Epidermal melanocyte (primary cell): ENCODE measurements at regions not wholly inside any gene's neighbourhood (a gene's known extent, or its start where the extent isn't known, plus 50 kb on each side); places are given as distances from the start of the nearest gene placed in this dataset.

Source experiments
- DNase-seq: peaks from one replicate; pipeline ENCODE4 v3.0.0; 2011; ENCODE audit warnings: low spot score; ENCODE audit not compliant: insufficient read length

DNA sequence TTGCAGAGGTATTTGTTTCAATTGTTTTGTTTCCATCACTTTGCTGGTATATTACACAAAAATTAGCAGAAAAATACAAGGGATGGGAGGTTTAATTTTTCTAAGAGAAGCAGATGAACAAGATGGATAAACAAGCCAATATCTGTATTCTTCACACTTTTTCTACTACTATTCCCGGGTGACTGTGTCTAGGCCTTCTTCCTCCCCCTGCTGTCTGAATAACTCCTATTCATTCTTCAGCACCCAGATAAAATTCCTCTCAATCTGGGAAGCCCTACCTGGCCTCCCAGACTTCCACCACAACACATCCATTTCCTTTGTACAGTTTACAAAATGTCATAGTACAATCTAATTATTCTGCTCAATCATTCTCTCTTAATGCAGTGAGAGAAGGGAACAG, 666.6 kb upstream of the TENM4 start:
- DNase-seq: no peak

DNA sequence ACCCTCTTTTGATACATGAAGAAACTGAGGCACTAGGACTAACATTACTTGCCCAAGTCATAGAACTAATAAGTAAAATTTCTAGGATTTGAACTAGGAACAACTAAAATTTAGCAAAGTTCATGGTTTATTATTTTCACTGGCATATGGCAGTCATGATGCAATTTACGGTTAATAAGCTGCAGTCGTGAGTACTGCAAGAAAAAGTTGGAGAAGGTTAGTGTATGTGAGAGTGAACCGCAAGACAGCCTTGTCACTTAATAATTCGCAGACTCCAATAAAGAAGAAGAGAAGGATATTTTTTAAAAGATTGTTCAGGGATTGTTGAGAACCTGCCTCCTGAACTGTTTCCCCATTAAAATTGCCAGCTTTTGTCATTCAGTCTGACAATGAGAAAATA, 663.4 kb upstream of the TENM4 start:
- no peak for DNase-seq

DNA sequence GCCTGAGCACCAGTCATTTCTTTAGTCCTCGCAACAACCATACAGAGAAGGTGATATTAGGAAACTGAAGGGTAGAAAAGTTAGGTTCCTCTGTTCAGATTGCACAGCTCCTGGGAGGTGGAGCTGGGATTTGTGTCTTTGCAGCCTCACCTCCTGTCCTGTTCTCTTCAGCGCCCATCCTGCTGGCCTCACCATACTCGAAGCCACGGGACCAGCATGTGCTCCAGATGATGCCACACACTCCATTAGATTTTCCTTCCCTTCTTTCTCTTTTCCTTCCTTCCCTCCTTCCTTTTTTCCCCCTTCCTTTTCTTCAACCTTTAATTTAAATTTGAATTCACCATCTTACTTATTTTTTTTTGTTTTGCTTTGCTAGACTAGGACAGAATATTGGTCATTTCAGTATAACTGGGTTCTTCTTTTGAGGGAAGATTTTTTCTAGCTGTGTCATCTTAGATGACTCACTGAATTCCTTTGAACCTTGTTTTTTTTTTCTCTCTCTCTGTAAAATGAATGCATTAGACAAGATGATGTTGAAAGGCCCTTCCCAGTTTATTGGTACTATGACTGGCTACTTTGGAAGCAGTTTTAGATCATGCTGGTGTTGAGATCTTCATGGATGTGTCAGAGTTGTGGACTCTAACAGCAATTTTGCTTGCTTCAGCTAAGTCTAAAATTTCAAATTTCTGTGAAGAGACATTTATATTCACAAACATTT, 662.5 kb upstream of the TENM4 start:
- DNase-seq: peak; percentile 50

DNA sequence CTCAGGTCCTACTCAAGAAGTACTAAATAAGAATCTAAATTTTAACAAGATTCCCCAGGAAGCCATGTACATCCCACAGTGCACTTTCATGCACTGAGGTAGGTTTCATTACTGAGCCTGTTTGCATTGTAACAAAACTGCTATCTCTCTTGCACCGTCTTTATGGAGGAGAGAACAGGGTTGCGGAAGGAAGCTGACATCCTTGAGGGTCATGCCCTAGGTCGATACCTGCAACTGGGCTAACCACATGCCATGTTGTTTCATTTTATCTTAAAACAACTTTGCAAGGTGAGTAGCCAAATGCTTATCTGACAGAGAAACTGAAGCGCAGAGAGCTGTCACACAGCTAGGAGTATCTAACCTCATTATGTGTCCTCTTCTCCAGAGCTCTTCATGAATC, 656.3 kb upstream of the TENM4 start:
- no peak for DNase-seq

DNA sequence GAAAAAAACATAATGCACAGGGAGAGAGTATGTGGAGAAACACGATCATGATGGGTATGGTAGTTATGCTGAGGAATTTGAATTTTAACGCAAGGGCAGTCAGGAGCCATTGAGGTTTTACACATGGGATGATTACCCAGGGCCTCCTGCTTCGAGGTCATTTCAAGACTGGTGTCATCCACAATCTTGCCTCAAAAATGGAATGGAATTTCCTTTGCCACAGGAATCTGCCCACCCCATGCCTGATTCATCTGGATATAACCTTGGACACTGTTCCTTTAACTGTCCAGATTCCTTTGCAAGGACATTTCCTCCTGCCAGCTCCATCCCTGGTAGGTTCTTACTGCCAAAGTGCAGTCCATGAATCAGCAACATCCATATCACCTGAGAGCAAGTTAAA, 655.9 kb upstream of the TENM4 start:
- DNase-seq: peak; percentile 46

DNA sequence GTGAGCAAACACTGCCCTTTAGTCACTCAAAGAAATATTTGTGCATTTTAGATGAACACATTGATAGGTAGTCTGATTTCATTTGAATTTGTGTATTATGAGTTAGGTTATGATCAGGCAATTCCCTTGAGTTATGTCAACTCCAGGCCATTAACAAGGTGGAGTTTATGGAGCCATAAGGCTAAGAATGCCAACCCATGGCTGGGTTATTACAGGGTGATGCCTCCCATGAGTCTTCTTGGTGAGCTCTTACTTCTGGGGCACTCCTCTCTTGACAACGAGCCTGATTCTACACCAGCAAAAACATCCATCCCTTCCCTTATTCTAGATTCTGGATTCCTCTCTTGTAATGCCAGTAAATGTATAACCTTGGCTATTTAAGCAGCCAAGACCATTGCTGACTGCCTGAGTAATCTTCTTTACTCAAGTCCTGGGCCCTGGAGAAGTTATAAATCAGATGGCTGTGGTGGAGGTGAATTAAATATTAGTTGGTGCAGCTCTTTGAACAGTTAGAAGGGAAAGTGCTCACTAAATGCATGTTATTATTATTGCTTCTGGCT, 645.7 kb upstream of the TENM4 start:
- no peak for DNase-seq

DNA sequence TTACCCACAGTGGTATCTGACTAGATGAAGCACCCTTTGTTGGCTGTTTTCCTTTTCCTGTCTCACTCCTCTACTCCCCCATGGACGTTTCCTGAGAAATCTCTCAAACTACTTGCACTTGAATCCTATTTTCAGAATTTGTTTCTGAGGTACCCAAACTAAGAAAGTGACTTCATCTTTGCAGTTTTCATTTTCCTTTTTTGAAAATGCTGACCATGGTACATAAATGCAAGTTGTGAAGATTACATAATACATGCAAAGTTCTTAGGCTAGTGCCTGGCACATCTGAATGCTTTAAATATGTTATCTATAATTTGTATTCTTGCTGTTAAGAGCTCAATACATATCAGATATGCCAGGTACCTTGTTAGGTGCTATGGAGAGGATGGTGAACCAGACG, 644.7 kb upstream of the TENM4 start:
- DNase-seq: no peak

DNA sequence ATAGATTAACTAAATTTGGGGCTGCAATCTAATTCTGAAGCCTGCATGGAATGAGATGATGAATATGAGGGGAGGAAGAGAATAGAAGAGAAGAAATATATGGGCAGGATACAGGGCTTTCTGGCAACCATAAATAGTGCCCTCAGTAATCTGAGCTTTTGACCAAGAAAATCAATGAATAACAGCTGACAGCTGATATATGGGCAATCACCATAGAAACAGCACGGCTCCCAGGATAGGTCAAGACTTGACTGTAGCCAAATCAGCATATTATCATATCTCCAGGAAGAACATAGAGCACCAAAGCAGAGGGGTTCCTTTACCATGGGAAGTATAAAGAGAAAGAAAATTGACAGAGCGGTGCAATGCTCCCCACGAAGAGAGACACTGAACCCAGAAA, 643.8 kb upstream of the TENM4 start:
- DNase-seq: no peak

DNA sequence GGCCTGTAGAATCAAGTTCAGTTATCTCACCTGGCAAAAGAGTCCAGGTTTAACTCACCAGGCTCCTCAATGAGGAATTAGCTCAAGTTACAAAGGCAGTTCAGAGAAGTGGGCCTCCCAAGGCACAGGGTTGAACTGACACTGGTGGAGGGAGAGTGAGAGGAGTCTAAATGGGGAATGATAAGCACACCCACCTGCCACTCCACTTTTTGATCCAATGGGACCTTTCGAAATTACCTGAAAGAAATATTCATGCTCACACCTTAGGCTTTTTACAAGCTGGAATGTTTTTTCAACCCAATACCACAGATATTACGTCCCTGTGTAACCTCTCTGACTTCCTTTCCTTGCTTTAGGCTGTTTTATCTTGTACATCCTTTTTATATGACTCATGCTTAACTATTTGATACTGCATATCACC, 642.7 kb upstream of the TENM4 start:
- DNase-seq: no peak

DNA sequence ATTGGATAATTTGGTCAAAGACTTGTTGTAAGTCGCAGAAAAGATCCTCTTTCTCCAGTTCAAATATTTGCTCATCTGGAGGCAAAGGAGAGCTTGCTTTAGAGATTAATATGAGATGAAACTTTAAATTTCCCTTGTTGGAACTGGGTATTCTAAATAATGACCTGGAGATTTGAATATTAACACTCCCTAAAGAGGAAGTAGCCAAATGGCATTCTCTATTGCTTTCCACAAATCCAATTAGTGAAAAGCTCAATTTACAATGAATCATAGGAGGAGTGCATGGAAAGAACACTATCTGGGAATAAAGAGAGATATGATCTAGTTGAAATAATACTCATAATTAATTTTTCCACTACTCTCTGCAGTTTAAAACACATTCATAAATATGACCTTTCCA, 641.6 kb upstream of the TENM4 start:
- no peak for DNase-seq

DNA sequence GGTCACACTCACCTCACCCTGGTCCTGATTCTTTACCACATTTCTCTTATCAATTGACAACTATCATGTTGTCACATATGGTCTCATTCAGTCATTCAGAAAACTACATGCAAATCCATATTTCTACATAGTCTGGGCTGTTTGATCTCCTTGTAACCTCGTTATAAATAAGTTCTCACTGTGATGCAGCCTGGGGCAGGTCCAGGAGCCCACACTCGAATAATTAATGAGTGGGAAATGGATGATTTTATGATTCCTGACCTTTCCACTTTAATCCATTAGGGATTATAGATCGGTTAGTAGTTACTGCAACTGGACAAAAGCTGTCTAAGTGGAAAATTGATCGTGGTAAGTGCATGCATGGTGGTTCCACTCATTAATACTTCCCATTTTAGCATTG, 636.3 kb upstream of the TENM4 start:
- DNase-seq: no peak

DNA sequence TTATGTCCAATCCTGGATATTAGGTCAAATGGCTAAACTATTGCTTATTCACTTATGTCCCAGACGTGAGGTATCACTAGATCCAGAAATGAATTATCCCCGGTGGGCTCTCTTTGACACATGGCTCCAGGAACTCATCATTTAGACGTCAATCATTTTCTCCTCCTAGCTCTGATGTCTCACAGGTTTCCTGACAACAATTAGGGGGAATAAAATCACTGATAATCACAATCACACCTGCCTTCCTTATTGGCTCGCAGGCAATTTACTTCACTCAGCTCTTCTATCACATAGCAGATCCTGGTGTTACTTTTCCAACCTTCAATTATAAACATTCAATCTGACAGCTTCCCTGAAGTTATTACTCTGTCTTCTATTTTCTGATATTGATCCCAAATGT, 634.0 kb upstream of the TENM4 start:
- DNase-seq: no peak

DNA sequence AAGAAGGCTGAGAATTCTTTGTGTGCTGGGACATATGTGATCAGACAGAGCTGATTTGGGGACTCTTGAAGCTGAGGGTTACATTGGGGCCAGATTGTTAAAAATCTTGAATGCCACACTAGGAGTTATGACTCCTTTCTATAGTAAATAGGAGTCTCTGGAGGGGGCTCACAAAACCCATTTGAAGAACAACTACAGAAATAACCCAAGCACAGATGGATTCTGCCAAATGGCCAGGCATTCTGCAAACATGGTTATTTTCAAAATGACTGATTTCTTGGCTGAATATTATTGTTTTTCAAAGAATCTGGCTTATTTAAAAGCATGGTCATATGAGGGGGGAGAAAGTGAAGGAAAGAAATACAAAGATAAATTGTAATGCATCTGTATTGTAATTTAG, 625.5 kb upstream of the TENM4 start:
- no peak for DNase-seq

DNA sequence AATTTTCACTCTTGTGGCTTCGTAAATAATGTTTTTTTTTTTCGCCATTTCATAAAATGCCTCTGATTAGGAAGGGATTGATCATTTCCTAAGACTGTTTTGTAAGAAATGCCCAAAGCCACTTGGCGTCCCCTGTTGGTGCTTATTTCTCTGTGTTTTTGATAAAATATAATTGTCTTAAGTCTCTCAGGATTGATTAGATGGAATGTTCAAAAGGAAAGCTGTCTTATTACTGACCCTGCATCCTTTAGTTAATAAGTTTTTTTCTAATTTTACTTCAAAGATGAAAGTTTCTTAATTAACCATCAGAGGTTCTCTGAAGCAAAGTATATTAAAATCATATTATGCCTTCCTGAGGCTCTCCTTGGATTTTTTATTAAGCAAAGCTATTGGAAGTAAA, 624.3 kb upstream of the TENM4 start:
- no peak for DNase-seq

DNA sequence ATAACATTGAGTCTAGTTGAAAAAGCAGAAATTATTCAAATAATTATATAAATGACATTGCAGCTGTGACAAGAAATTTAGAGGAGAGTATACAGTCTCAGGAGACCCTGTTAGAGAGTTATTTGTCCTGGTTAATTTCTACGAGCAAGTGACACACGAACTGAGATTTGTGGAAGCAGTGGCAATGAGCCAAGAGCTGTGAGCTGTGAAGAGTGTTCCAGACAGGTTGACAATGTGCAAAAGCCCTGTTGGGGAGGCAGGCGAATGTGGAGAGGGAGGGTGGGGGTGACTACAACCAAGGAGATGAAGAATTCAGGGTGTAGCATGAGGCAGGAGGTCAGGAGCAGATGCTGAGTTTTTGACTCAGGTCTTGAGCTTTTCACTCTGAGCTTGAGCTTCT, 620.2 kb upstream of the TENM4 start:
- DNase-seq: no peak

DNA sequence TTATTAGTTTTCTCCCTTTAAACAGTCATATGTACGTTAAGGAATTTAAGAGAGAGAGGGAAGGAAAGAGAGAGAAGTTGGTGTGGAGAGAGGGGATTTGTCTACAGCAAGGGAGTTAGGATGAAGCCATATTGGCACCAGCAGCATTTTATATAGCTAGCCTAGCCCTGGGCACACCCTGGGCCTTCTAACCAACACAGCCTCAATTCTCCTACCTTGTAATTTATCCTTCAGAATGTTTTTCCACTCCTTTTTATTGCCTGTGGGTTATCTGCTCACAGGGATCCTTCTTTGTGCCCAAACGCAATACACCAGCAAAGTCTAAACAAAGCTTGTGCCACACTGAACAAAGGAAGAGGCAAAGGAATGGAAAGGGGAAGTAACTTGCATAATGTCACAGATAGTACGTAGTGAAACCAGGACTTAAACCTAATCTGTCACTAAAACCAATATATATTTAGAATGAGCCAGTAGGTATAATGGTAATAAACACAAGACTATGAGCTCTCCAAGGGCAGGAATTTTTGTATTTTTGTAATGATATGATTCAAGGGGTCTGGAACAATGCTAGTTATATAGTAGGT, 613.8 kb upstream of the TENM4 start:
- DNase-seq: no peak

DNA sequence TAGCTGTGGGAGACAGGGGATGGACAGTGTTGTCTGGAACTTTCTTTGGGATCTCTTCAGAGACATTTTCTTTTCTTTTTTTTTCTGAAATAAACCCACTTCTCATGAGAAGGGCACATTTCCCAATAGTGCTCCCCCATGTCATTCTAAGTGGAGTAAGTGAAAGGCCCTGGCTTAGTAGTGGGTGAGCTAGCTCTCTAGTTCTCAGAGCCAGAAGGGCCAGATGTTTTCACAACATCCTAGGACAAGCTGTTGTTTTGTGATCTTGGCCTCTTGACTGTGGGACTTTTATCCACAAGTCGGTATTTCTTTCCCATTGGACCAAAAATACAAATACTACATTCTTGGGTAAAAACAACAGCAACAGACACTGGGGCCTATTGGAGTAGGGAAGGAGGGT, 607.7 kb upstream of the TENM4 start:
- DNase-seq: no peak

DNA sequence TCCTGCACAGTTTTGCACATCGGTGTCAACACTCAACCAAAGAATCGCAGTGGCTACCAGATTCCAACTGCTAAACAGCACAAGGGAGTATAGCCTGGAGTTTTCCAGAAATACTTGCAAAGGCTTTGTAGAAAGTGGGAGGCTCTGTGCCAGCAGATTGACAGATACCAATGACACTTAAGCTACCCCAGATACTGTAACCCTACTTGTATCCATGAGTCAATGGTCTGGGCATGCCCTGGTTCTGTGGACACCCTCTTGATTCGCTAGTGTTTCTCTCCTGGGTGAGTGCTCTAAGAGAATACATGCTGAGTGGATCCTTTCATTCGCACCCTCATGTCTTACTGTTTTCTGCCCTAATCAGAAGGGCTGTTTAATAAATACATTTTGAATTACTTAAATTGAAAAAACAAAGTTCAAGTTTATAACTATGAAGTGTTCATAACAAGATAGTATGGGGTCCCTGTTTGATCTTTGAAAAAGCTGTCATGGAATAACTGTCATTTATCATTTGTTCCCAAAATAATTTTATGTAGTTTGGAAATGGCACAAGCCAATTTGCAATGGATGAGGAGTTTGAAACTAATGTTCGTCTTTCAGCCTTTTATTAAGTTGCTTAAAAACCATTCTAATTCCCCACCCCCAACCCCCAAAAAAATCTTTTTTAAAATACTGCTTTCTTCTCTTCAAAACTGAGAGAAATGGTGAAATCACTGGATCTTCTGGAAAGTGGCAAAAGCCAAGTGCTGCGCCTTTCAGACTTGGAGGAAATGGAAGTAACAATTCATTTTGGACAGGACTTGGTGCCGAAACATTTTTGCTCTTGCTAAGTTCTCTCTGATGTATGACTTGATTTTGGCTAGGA, 600.5 kb upstream of the TENM4 start:
- no peak for DNase-seq

DNA sequence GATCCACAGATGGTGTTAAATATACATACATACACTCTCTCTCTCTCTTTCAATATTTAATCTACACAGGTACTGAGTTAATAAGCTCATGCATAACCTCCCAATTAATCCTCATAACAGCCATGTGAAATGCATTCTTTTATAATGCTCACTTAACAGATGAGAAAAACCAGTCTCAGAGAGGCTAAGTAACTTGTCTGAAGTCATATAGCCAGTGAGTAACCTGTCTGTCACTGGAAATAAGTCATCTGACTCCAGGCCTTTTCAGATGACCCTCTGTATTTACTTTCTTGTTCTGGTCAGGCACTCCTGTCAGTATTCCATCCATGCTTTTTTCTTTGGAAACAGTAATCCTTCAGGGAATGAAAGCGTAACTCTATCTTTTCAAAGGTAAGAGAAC, 594.0 kb upstream of the TENM4 start:
- no peak for DNase-seq

DNA sequence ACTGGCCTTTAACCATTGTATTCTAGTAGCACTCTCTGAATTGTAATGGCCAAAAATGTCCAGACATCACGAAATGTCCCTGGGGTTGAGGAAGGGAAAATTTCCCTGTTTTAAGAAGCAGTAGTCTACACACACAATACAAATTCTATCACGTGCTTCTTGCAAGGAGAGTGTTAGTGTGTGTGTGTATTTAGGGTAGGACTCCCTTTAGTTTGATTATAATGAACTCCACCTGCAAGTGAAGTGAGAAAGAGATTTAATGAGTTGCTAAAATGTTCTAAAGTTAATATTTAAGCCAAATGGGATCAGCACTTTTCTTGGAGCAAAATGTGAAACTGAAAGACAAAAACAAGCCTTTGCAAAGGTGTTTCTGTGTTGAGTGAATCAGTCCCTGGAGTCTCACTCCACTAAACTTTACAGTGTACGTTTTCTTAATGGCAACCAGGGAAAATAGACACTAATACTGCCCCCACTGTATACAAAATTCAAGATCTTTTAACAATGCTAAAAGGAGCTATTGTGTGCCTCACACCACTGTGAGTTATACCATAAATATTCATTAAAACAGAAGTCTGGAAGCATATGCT, 590.3 kb upstream of the TENM4 start:
- no peak for DNase-seq

DNA sequence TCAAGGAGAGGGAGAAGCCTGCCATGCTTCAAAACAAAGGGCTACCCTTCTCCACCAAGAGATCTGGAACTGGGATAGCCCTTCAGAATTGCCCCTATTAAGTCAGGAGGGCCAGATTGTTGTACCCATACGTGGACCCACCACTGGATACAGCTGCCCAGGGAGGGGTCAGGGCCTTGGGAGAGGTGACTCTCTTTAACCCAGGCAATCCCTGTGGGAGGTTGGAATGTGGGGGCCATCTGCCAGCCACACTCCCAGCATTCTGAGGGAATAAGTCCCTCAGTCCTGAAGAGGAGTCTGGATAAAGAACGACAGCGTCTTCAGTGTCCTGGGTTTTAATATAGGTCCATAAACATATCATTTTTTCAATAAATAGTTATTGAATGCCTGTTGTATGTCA, 588.2 kb upstream of the TENM4 start:
- DNase-seq: no peak

DNA sequence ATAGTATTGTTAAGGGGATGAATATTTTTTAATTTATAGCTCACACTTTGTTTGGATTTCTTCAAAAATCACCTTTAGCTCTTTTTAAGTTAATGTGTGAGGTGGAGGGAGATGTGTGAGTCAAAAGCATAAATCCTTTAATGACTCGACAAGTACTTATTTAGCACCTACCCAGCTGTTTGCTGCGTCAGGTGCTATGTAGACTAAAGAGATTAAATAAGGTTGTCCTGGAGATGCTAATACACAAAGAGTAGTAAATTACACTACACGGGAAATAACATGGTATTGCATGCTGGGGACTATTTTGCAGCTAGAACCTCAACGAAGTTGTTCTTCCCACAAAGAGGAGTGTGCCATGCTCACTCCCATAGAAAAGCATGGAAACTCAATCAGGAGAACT, 583.3 kb upstream of the TENM4 start:
- DNase-seq: no peak
